Esophagus muscularis mucosa (tissue), 4 donors: ENCODE measurements at regions not wholly inside any gene's neighbourhood (a gene's known extent, or its start where the extent isn't known, plus 50 kb on each side); places are given as distances from the start of the nearest gene placed in this dataset.

Source experiments
- DNase-seq: peaks from one replicate; pipeline ENCODE4 v3.0.0-alpha.2; 2017; ENCODE audit errors: extremely low spot score
- H3K27ac ChIP-seq, 4 donors: fragments of 200-600 bp; sonication (generic); replicated peaks in 1 of 4; 1 replicate in 3 of 4; 2 replicates in 1 of 4; pipeline ENCODE4 v1.5.1; 2016 to 2019; ENCODE audit warnings: mild to moderate bottlenecking in 1 of 4
- H3K27me3 ChIP-seq, 4 donors: fragments of 200-600 bp; sonication (generic); one replicate each; pipeline versions ENCODE4 v1.5.1 to v1.6.0; 2016 to 2019
- H3K36me3 ChIP-seq, 4 donors: fragments of 200-600 bp; sonication (generic); one replicate each; pipeline ENCODE4 v1.5.1; 2016 to 2019
- H3K4me1 ChIP-seq, 4 donors: fragments of 200-600 bp; sonication (generic); one replicate each; pipeline ENCODE4 v1.5.1; 2016 to 2019
- H3K4me3 ChIP-seq, 4 donors: fragments of 200-600 bp; sonication (generic); 1 replicate in 2 of 4; 2 replicates in 2 of 4; pipeline ENCODE4 v1.5.1; 2016 to 2019; ENCODE audit warnings: mild to moderate bottlenecking in 4 of 4, moderate library complexity in 1 of 4
- H3K9me3 ChIP-seq, 4 donors: fragments of 200-600 bp; sonication (generic); 1 replicate in 3 of 4; 2 replicates in 1 of 4; pipeline ENCODE4 v1.5.1; 2016 to 2019
- CTCF ChIP-seq, 3 experiments: fragments of 200-600 bp in 2 of 3; fragments of 450-650 bp in 1 of 3; sonication (generic) in 2 of 3; IDR thresholded peaks; one replicate each; pipeline ENCODE4 v1.5.1; 2017 to 2019; ENCODE audit warnings: antibody characterized with exemption in 3 of 3, mild to moderate bottlenecking in 2 of 3, moderate library complexity in 1 of 3
- EP300 ChIP-seq: sonication (generic); formaldehyde crosslinking; IDR thresholded peaks from one replicate; pipeline ENCODE4 v1.6.1; 2017; ENCODE audit warnings: antibody characterized with exemption
- POLR2A ChIP-seq: fragments of 450-650 bp; IDR thresholded peaks from one replicate; pipeline ENCODE4 v1.6.1; 2017; ENCODE audit warnings: antibody characterized with exemption, moderate library complexity, mild to moderate bottlenecking, low read depth
- POLR2AphosphoS5 ChIP-seq, 2 donors: sonication (generic); formaldehyde crosslinking; IDR thresholded peaks; one replicate each; pipeline ENCODE4 v1.6.1; 2017; ENCODE audit warnings: antibody characterized with exemption in 2 of 2
- WGBS: methylation state at CpG from one replicate; pipeline ENCODE4 v1.1.5; 2018; 5-methylcytosine and 5-hydroxymethylcytosine counted together
- intact Hi-C: fragments of 100-400 bp; cut with DNase I; formaldehyde crosslinking; loops from one replicate; pipeline ENCODE4 v1.15.1; 2023

DNA sequence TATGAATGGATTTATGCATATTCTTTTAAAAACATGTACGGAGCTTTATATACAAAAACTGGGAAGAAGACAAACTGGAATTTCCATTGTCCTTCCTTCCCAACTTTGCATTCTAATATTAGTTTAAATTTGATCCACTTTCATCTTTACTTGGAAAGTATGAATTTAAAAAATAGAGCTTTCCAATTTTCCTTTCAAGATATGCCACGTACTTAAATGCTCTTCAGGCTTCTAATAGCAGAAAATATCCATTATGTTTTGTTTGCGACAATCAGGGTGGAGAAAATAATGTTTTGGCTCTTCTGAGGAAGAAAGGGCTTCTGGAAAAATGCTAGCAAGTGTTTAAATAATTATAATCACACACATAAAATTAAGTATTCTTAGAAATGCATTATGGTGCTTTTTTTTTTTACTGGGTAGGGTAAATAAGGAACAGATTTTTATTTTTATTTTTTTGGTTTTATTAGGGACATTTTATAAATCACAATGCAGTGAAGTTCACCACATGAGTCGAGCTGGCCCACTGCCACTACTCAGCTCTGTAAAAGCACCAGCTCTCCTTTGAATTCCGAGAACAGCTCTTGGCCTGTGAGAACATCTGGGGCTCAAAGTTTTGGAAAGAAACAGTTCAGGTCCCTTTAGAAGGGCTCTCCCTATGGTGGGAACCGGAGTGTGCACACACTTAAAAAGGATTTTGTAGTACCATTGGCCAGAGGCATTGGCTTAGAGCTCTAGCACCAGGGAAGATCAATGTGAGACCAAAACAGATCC is 287.4 kb upstream of the LYPLAL1 start:
- H3K27ac ChIP-seq = peak overlapping the region in 1 of 4 donors; percentile 27
- no peaks in the 10 kb centered on the region for H3K9me3 ChIP-seq
- WGBS = 44% methylated on average over 6 of the region's 6 CpGs
- TF ChIP-seq EP300 (no peak), CTCF (IDR thresholded peaks at IDR 0.05) (no peak), POLR2A (no peak), POLR2AphosphoS5 (IDR thresholded peaks at IDR 0.05) (no peak)
- intact Hi-C loops = no loop called here
- no peak overlapping the region for H3K4me3 ChIP-seq
- H3K36me3 ChIP-seq = no peaks in the 10 kb centered on the region
- H3K4me1 ChIP-seq = peaks cover 0 to 22% (median 19%) of the 10 kb centered on the region in 4 donors
- no peaks in the 10 kb centered on the region for H3K27me3 ChIP-seq
- DNase-seq = no peak

DNA sequence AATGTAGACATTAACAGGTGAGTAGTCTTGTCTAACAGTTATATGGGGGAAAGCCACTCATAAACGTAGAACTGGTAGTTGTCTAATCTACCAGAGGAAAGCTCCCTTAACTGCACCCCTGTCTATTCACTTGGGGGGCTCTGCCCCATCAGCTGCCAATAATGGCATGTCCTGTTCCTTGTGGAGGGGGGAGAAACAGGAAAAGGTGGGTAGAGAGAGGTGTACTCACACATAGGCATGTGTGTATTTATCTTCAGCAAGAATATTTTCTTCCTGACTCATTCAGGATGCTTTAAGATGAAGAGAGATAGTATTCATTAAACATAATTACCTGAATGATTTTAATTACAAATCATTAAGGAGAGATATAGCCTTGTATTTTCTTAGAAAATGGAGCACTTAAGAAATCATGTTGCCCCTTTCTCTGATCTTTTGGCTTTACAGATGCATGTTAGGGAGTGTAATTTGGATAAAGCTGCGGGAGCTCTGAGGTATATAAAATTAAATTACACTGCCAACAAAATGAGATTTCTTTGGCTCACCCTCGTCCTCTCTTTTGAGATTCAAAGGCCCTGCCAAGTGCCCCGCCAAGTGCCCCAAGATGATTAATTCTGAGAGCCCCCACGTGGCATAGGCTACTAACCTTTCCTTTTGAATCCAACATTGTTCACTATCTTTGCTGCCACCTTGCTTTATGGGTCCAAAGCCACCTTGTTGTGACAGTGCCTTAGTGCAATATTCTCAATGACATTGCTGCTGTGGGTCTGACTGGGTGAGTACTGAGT is 286.3 kb upstream of the LYPLAL1 start:
- no peaks in the 10 kb centered on the region for H3K36me3 ChIP-seq
- no peaks in the 10 kb centered on the region for H3K9me3 ChIP-seq
- peaks cover 0 to 31% (median 27%) of the 10 kb centered on the region in 4 donors for H3K4me1 ChIP-seq
- no peak overlapping the region for H3K4me3 ChIP-seq
- TF ChIP-seq CTCF (IDR thresholded peaks at IDR 0.05) = no peak
- TF ChIP-seq POLR2AphosphoS5 (IDR thresholded peaks at IDR 0.05) = no peak
- TF ChIP-seq POLR2A = no peak
- TF ChIP-seq EP300 = no peak
- H3K27me3 ChIP-seq = no peaks in the 10 kb centered on the region
- 68% methylated on average over 5 of the region's 5 CpGs for WGBS
- intact Hi-C loops = no loop called here
- peak overlapping the region in 1 of 4 donors; percentile 27 for H3K27ac ChIP-seq
- no peak for DNase-seq

GRCh38 chr1:218890451-218890850 is 283.2 kb upstream of the LYPLAL1 start:
- Histone ChIP-seq H3K27ac (no peak overlapping the region), H3K27me3 (no peaks in the 10 kb centered on the region), H3K9me3 (no peaks in the 10 kb centered on the region), H3K36me3 (no peaks in the 10 kb centered on the region), H3K4me3 (no peak overlapping the region), H3K4me1 (peaks cover 0 to 42% (median 31%) of the 10 kb centered on the region in 4 donors)
- no peak for TF ChIP-seq EP300
- TF ChIP-seq CTCF (IDR thresholded peaks at IDR 0.05) = no peak
- TF ChIP-seq POLR2A = no peak
- no peak for TF ChIP-seq POLR2AphosphoS5 (IDR thresholded peaks at IDR 0.05)
- DNase-seq = no peak
- WGBS = 78% methylated on average over 3 of the region's 3 CpGs
- intact Hi-C loops = no loop called here

- intact Hi-C loops = no loop called here
- TF ChIP-seq POLR2A (no peak), CTCF (IDR thresholded peaks at IDR 0.05) (no peak)
- Histone ChIP-seq H3K27me3 (no peaks in the 10 kb centered on the region), H3K27ac (no peak overlapping the region), H3K4me3 (no peak overlapping the region), H3K9me3 (no peaks in the 10 kb centered on the region), H3K36me3 (no peaks in the 10 kb centered on the region), H3K4me1 (peaks cover 0 to 36% (median 22%) of the 10 kb centered on the region in 4 donors)
- WGBS = 39% methylated on average over 5 of the region's 5 CpGs
- DNase-seq = no peak
These were observed 282.1 kb upstream of the LYPLAL1 start for GRCh38 chr1:218891577-218891976.
